Mammary epithelial cell (primary cell): ENCODE measurements at regions not wholly inside any gene's neighbourhood (a gene's known extent, or its start where the extent isn't known, plus 50 kb on each side); places are given as distances from the start of the nearest gene placed in this dataset.

Source experiments
- CTCF ChIP-seq, 2 donors: IDR thresholded peaks in 1 of 2; conservative IDR thresholded peaks in 1 of 2; 2 replicates each; pipeline ENCODE4 v1.5.1; 2011 to 2012; ENCODE audit warnings: inconsistent platforms in 2 of 2, low read length in 2 of 2, mild to moderate bottlenecking in 2 of 2, control low read depth in 1 of 2, low read depth in 1 of 2; ENCODE audit not compliant: insufficient read depth in 1 of 2; ENCODE audit errors: extremely low read depth in 1 of 2
- EZH2 ChIP-seq: IDR thresholded peaks from 2 replicates; pipeline ENCODE4 v1.6.1; 2012; ENCODE audit warnings: low read length, inconsistent platforms, borderline replicate concordance

- TF ChIP-seq CTCF (conservative IDR thresholded peaks at IDR 0.05 in 1 of 2, IDR thresholded peaks at IDR 0.05 in 1 of 2; ENCODE audit: extremely low read depth in 1 of 2, insufficient read depth in 1 of 2, low read depth in 1 of 2, low read length in 2 of 2) (no peak), EZH2 (no peak)
Measured at GRCh38 chr2:128528133-128528532, 209.5 kb upstream of the HS6ST1 start.
